Activated CD4-positive, alpha-beta T cell treated with anti-CD3 and anti-CD28 coated beads, Interleukin-2, amount 10 ng/mL, durations not matched to agents 7 days and 5 days (primary cell): ENCODE measurements at regions not wholly inside any gene's neighbourhood (a gene's known extent, or its start where the extent isn't known, plus 50 kb on each side); places are given as distances from the start of the nearest gene placed in this dataset.

Source experiments
- CTCF ChIA-PET: fragments of 350-600 bp; sonication (Branson Sonifier 250); formaldehyde crosslinking; loops from one replicate; lab custom pipeline; 2021; ENCODE audit warnings: antibody characterized with exemption; lab: Charles Lee
- POLR2A ChIA-PET: fragments of 350-600 bp; sonication (Branson Sonifier 250); formaldehyde crosslinking; loops from one replicate; lab custom pipeline; 2021; ENCODE audit warnings: antibody characterized with exemption; lab: Charles Lee
- DNase-seq: peaks from one replicate; pipeline ENCODE4 v3.0.0-alpha.2; 2020
- H3K27ac Mint-ChIP-seq: one replicate; pipeline ENCODE4 v1.8.0; 2021; ENCODE audit warnings: mild to moderate bottlenecking, moderate library complexity, mixed read lengths
- H3K27me3 Mint-ChIP-seq: one replicate; pipeline ENCODE4 v1.8.0; 2021; ENCODE audit warnings: mixed read lengths
- H3K36me3 Mint-ChIP-seq: one replicate; pipeline ENCODE4 v1.8.0; 2021; ENCODE audit warnings: low read depth, mixed read lengths
- H3K4me1 Mint-ChIP-seq: one replicate; pipeline ENCODE4 v1.8.0; 2021; ENCODE audit warnings: mixed read lengths
- H3K4me3 Mint-ChIP-seq: one replicate; pipeline ENCODE4 v1.8.0; 2021; ENCODE audit warnings: mild to moderate bottlenecking, moderate library complexity, mixed read lengths
- H3K9me3 Mint-ChIP-seq: one replicate; pipeline ENCODE4 v1.8.0; 2021; ENCODE audit warnings: mixed read lengths

DNA sequence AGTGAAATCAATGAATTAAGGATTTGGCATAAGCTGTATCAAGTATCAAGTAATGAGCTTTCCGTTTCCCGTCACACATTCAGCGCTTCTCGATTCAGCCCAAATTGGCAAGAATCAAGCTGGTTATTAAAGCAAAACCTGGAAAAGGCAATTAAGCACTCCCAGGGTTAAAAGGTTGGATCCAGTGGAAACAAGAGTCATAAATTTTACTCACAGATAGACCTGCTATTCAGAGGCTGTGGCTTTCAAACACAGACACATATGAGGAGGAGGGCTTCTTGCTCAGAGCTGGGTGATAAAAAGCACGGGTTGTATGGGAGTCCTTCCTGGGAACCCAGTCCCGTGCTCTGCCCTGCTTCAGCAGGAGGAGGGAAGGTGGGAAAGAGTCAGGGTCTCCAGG lies 112.3 kb upstream of the CXCL14 start:
- H3K27me3 Mint-ChIP-seq, result peaks cover 16% of the 10 kb centered on the region
- CTCF ChIA-PET, result no interaction called here
- no peaks in the 10 kb centered on the region for H3K36me3 Mint-ChIP-seq

GRCh38 chr5:135690466-135690865 lies 111.7 kb upstream of the CXCL14 start:
- Mint-ChIP-seq H3K36me3 (no peaks in the 10 kb centered on the region), H3K27ac (no peak overlapping the region), H3K27me3 (peaks cover 16% of the 10 kb centered on the region), H3K4me1 (no peaks in the 10 kb centered on the region), H3K9me3 (no peaks in the 10 kb centered on the region), H3K4me3 (no peak overlapping the region)
- ChIA-PET CTCF (no interaction called here), POLR2A (no interaction called here)
- DNase-seq, result no peak

More for the DNA sequence above, 112.3 kb upstream of the CXCL14 start:
- no peak overlapping the region for H3K27ac Mint-ChIP-seq
- POLR2A ChIA-PET, result no interaction called here
- H3K4me3 Mint-ChIP-seq, result no peak overlapping the region
- no peak for DNase-seq
- no peaks in the 10 kb centered on the region for H3K9me3 Mint-ChIP-seq
- no peaks in the 10 kb centered on the region for H3K4me1 Mint-ChIP-seq

DNA sequence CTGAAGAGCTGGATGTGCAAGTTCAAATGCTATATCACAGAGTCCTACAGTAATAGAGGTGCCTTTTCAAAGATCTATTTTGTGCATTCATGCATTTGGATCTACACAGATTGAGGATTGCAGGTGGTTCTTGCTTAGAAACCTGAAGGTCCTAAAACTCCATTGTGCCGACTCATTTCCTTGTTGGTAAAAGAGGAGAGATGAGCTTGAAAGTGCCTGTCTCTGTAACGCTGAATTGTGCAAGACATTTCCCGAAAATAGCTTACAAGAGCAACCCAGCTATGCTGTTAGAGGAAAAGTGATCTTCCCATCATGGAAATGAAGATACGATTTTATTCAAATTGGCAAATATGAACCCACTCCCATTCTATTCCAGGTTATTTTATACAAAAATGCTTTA lies 110.7 kb upstream of the CXCL14 start:
- Mint-ChIP-seq H3K9me3 (no peaks in the 10 kb centered on the region), H3K27me3 (peaks cover 16% of the 10 kb centered on the region), H3K4me3 (no peak overlapping the region), H3K36me3 (no peaks in the 10 kb centered on the region), H3K27ac (no peak overlapping the region), H3K4me1 (no peaks in the 10 kb centered on the region)
- ChIA-PET POLR2A (no interaction called here), CTCF (no interaction called here)
- DNase-seq, result no peak

- POLR2A ChIA-PET, result interaction anchor here (0.7 kb wide), 1 partner anchor 10 kb away, joined by 3 read pairs; no protein-coding TSS in a partner anchor
- CTCF ChIA-PET, result no interaction called here
These were observed 109.6 kb upstream of the CXCL14 start for GRCh38 chr5:135688385-135688784.

GRCh38 chr5:135683189-135683588 lies 104.4 kb upstream of the CXCL14 start:
- H3K9me3 Mint-ChIP-seq, result peaks cover 2% of the 10 kb centered on the region
- no peak overlapping the region for H3K27ac Mint-ChIP-seq
- H3K4me1 Mint-ChIP-seq, result no peaks in the 10 kb centered on the region

More at GRCh38 chr5:135688385-135688784, 109.6 kb upstream of the CXCL14 start:
- H3K36me3 Mint-ChIP-seq, result no peaks in the 10 kb centered on the region
- H3K27ac Mint-ChIP-seq, result no peak overlapping the region
- no peaks in the 10 kb centered on the region for H3K4me1 Mint-ChIP-seq
- no peaks in the 10 kb centered on the region for H3K9me3 Mint-ChIP-seq
- no peak for DNase-seq
- no peak overlapping the region for H3K4me3 Mint-ChIP-seq
- peaks cover 16% of the 10 kb centered on the region for H3K27me3 Mint-ChIP-seq

GRCh38 chr5:135680713-135681112 lies 101.9 kb upstream of the CXCL14 start:
- Mint-ChIP-seq H3K4me1 (no peaks in the 10 kb centered on the region), H3K9me3 (peaks cover 2% of the 10 kb centered on the region), H3K36me3 (no peaks in the 10 kb centered on the region), H3K4me3 (no peak overlapping the region), H3K27ac (no peak overlapping the region), H3K27me3 (peaks cover 9% of the 10 kb centered on the region)
- no peak for DNase-seq
- POLR2A ChIA-PET, result no interaction called here
- CTCF ChIA-PET, result no interaction called here

More at GRCh38 chr5:135683189-135683588, 104.4 kb upstream of the CXCL14 start:
- Mint-ChIP-seq H3K4me3 (no peak overlapping the region), H3K36me3 (no peaks in the 10 kb centered on the region), H3K27me3 (peaks cover 8% of the 10 kb centered on the region)
- no peak for DNase-seq
- POLR2A ChIA-PET, result no interaction called here
- CTCF ChIA-PET, result no interaction called here

- POLR2A ChIA-PET, result interaction anchor here (0.6 kb wide), 1 partner anchor 9 kb away, joined by 3 read pairs; no protein-coding TSS in a partner anchor
- Mint-ChIP-seq H3K27me3 (peaks cover 20% of the 10 kb centered on the region), H3K4me3 (no peak overlapping the region), H3K36me3 (no peaks in the 10 kb centered on the region), H3K27ac (no peak overlapping the region), H3K9me3 (peaks cover 2% of the 10 kb centered on the region), H3K4me1 (no peaks in the 10 kb centered on the region)
- CTCF ChIA-PET, result no interaction called here
- DNase-seq, result no peak
These were observed 100.0 kb upstream of the CXCL14 start for GRCh38 chr5:135678640-135679268.

DNA sequence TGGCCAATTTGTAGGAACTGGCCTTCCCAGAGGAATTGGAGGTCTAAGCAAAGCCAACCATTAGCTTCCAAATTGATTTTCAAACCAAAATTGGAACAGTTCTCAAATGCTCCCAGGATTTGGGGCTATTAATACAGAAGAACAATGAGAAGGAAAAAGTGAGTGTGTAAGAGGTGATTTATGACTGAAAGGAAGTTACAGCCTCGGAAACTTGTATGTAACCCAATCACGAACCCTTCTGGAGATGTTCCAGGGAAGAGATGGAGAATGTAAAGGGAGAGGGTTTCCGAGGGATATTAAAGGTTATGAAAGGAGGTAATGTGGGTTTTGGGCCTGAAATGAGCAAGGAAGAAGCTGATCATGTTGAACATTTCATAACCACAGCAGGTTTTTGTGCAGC lies 93.2 kb upstream of the CXCL14 start:
- H3K27ac Mint-ChIP-seq, result no peak overlapping the region
- peaks cover 26% of the 10 kb centered on the region for H3K27me3 Mint-ChIP-seq
- H3K4me3 Mint-ChIP-seq, result no peak overlapping the region
- POLR2A ChIA-PET, result no interaction called here
- peaks cover 3% of the 10 kb centered on the region for H3K4me1 Mint-ChIP-seq
- H3K36me3 Mint-ChIP-seq, result no peaks in the 10 kb centered on the region
- CTCF ChIA-PET, result no interaction called here
- no peaks in the 10 kb centered on the region for H3K9me3 Mint-ChIP-seq
- DNase-seq, result no peak

DNA sequence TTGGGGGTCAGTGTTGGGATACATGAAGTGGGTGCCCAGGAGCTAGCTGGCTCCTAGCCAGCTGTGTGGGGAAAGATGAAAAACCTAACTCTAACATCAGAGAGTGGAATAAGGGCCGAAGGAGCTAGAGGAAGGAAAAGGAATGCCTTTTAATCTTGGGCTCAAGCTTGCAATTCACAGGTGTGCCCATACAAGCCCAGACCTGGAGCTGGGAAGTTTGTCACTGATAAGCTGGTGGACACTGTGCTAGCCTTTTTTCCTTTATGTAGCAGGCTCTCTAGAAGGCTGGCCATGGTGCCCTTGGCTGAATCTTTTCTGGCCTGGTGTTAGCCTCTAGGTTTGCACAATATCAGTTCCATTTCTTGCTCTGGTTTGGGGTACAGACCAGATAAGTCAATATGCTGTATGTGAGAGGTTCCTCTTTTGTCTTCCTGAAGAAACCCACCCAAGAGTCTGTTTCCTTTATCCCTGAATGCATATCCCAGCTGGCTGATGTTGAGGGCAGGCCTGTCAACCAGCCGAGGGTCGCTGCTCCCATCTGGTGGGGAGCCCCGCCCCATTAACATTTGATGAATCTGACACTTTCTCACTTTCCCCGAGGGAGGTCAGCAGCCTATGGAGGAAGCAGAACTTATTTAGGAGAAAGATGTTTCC lies 92.4 kb upstream of the CXCL14 start:
- POLR2A ChIA-PET, result no interaction called here
- Mint-ChIP-seq H3K4me3 (no peak overlapping the region), H3K27me3 (peaks cover 26% of the 10 kb centered on the region), H3K4me1 (peaks cover 3% of the 10 kb centered on the region), H3K36me3 (no peaks in the 10 kb centered on the region), H3K9me3 (no peaks in the 10 kb centered on the region), H3K27ac (no peak overlapping the region)
- CTCF ChIA-PET, result no interaction called here
- no peak for DNase-seq

- H3K4me3 Mint-ChIP-seq, result no peak overlapping the region
- H3K9me3 Mint-ChIP-seq, result no peaks in the 10 kb centered on the region
- H3K4me1 Mint-ChIP-seq, result peaks cover 3% of the 10 kb centered on the region
- CTCF ChIA-PET, result no interaction called here
- DNase-seq, result no peak
- H3K36me3 Mint-ChIP-seq, result no peaks in the 10 kb centered on the region
- no peak overlapping the region for H3K27ac Mint-ChIP-seq
- H3K27me3 Mint-ChIP-seq, result peaks cover 29% of the 10 kb centered on the region
- POLR2A ChIA-PET, result no interaction called here
These were observed 91.8 kb upstream of the CXCL14 start for GRCh38 chr5:135670588-135670987.

GRCh38 chr5:135669416-135669815 lies 90.6 kb upstream of the CXCL14 start:
- ChIA-PET CTCF (no interaction called here), POLR2A (no interaction called here)
- H3K27ac Mint-ChIP-seq, result no peak overlapping the region
- H3K36me3 Mint-ChIP-seq, result no peaks in the 10 kb centered on the region
- peaks cover 21% of the 10 kb centered on the region for H3K27me3 Mint-ChIP-seq
- no peak for DNase-seq
- H3K4me1 Mint-ChIP-seq, result peaks cover 3% of the 10 kb centered on the region
- no peak overlapping the region for H3K4me3 Mint-ChIP-seq
- no peaks in the 10 kb centered on the region for H3K9me3 Mint-ChIP-seq

DNA sequence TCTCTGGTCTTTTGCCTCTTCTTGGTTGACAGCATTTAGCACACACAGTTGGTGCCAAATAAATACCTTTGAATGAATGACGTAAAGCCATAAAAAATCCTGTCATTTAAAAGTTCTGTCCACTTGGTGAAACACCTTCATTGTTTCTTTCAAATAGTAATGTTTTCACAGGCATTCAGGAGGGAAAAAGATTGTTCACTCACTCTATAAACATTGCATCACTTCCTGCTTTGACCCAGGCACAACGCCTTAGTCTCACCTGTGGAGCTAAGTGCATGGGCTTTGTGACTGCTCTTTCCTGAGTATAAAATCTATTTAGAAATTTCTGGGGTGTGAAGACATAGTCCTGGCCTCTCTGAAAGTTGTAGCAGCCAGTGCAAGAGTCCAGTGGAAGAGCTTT lies 88.9 kb upstream of the CXCL14 start:
- no peak overlapping the region for H3K27ac Mint-ChIP-seq
- H3K9me3 Mint-ChIP-seq, result no peaks in the 10 kb centered on the region
- peaks cover 3% of the 10 kb centered on the region for H3K4me1 Mint-ChIP-seq
- ChIA-PET CTCF (interaction anchor here (1.3 kb wide), 1 partner anchor 19 kb away, joined by 3 read pairs; no protein-coding TSS in a partner anchor), POLR2A (no interaction called here)
- DNase-seq, result no peak
- H3K27me3 Mint-ChIP-seq, result peaks cover 20% of the 10 kb centered on the region
- H3K4me3 Mint-ChIP-seq, result no peak overlapping the region
- H3K36me3 Mint-ChIP-seq, result no peaks in the 10 kb centered on the region

GRCh38 chr5:135667204-135667603 lies 88.4 kb upstream of the CXCL14 start:
- DNase-seq, result no peak
- Mint-ChIP-seq H3K9me3 (no peaks in the 10 kb centered on the region), H3K27me3 (peaks cover 19% of the 10 kb centered on the region), H3K36me3 (no peaks in the 10 kb centered on the region), H3K27ac (no peak overlapping the region), H3K4me1 (peaks cover 3% of the 10 kb centered on the region), H3K4me3 (no peak overlapping the region)
- ChIA-PET POLR2A (no interaction called here), CTCF (interaction anchor here (1.3 kb wide), 1 partner anchor 19 kb away, joined by 3 read pairs; no protein-coding TSS in a partner anchor)
